DMS153 treated with DMSO at 0.1 percent for 48 hours (cell line): ENCODE measurements at regions not wholly inside any gene's neighbourhood (a gene's known extent, or its start where the extent isn't known, plus 50 kb on each side); places are given as distances from the start of the nearest gene placed in this dataset.

ENCODE experiments used
- DNase-seq: peaks from one replicate; lab custom pipeline; 2025; ENCODE audit not compliant: unreplicated experiment; lab: John Stamatoyannopoulos, UW

GRCh38 chr17:34712481-34713195 lies 133.3 kb downstream of the TMEM132E start:
- no peak for DNase-seq

GRCh38 chr17:34711646-34712045 lies 132.3 kb downstream of the TMEM132E start:
- no peak for DNase-seq

GRCh38 chr17:34710226-34710625 lies 130.8 kb downstream of the TMEM132E start:
- DNase-seq = no peak

GRCh38 chr17:34709158-34709754 lies 129.9 kb downstream of the TMEM132E start:
- DNase-seq = no peak

- no peak for DNase-seq
These were observed 126.6 kb downstream of the TMEM132E start for GRCh38 chr17:34706029-34706428.

- DNase-seq = no peak
These were observed 124.2 kb downstream of the TMEM132E start for GRCh38 chr17:34703533-34703932.

GRCh38 chr17:34699181-34699580 lies 119.8 kb downstream of the TMEM132E start:
- DNase-seq = no peak

GRCh38 chr17:34692920-34693319 lies 113.5 kb downstream of the TMEM132E start:
- DNase-seq = no peak
